Osteocyte (in vitro differentiated cells): ENCODE measurements at regions not wholly inside any gene's neighbourhood (a gene's known extent, or its start where the extent isn't known, plus 50 kb on each side); places are given as distances from the start of the nearest gene placed in this dataset.
A peak's percentile ranks its signal among the peaks of the same experiment; 100 is the strongest.

Experiments
- DNase-seq: peaks from one replicate; pipeline ENCODE4 v3.0.0; 2021; ENCODE audit warnings: mixed read lengths; ENCODE audit not compliant: unreplicated experiment; ENCODE audit errors: extremely low spot score
- H3K27ac Mint-ChIP-seq: one replicate; pipeline ENCODE4 v1.8.0; 2021; ENCODE audit warnings: mild to moderate bottlenecking, mixed read lengths; ENCODE audit not compliant: unreplicated experiment
- H3K27me3 Mint-ChIP-seq: one replicate; pipeline ENCODE4 v1.8.0; 2021; ENCODE audit warnings: mixed read lengths; ENCODE audit not compliant: unreplicated experiment
- H3K36me3 Mint-ChIP-seq: one replicate; pipeline ENCODE4 v1.8.0; 2021; ENCODE audit warnings: mixed read lengths; ENCODE audit not compliant: unreplicated experiment
- H3K4me1 Mint-ChIP-seq: one replicate; pipeline ENCODE4 v1.8.0; 2021; ENCODE audit warnings: mixed read lengths; ENCODE audit not compliant: unreplicated experiment
- H3K4me3 Mint-ChIP-seq: one replicate; pipeline ENCODE4 v1.8.0; 2021; ENCODE audit warnings: mild to moderate bottlenecking, moderate library complexity, mixed read lengths; ENCODE audit not compliant: unreplicated experiment
- H3K9me3 Mint-ChIP-seq: one replicate; pipeline ENCODE4 v1.8.0; 2021; ENCODE audit warnings: mixed read lengths; ENCODE audit not compliant: unreplicated experiment
- TF ChIP-seq, protein P1 (sequence below): fragments of 200-600 bp; sonication (generic); IDR thresholded peaks from 2 replicates; pipeline ENCODE4 v1.5.0; 2021; ENCODE audit warnings: antibody characterized with exemption, mild to moderate bottlenecking, moderate library complexity

- H3K27me3 Mint-ChIP-seq = peaks cover 21% of the 10 kb centered on the region
- no peaks in the 10 kb centered on the region for H3K9me3 Mint-ChIP-seq
- H3K4me1 Mint-ChIP-seq = no peaks in the 10 kb centered on the region
- no peak for DNase-seq
- H3K4me3 Mint-ChIP-seq = no peak overlapping the region
- TF ChIP-seq, protein P1, sequence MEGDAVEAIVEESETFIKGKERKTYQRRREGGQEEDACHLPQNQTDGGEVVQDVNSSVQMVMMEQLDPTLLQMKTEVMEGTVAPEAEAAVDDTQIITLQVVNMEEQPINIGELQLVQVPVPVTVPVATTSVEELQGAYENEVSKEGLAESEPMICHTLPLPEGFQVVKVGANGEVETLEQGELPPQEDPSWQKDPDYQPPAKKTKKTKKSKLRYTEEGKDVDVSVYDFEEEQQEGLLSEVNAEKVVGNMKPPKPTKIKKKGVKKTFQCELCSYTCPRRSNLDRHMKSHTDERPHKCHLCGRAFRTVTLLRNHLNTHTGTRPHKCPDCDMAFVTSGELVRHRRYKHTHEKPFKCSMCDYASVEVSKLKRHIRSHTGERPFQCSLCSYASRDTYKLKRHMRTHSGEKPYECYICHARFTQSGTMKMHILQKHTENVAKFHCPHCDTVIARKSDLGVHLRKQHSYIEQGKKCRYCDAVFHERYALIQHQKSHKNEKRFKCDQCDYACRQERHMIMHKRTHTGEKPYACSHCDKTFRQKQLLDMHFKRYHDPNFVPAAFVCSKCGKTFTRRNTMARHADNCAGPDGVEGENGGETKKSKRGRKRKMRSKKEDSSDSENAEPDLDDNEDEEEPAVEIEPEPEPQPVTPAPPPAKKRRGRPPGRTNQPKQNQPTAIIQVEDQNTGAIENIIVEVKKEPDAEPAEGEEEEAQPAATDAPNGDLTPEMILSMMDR = no peak
- H3K27ac Mint-ChIP-seq = no peak overlapping the region
- no peaks in the 10 kb centered on the region for H3K36me3 Mint-ChIP-seq
Measured at GRCh38 chr5:57572461-57572860, 89.8 kb upstream of the ACTBL2 start.

GRCh38 chr5:57569601-57570000 is 87.0 kb upstream of the ACTBL2 start:
- Mint-ChIP-seq H3K9me3 (no peaks in the 10 kb centered on the region), H3K4me3 (no peak overlapping the region), H3K4me1 (peaks cover 8% of the 10 kb centered on the region), H3K27me3 (peaks cover 17% of the 10 kb centered on the region), H3K27ac (no peak overlapping the region), H3K36me3 (no peaks in the 10 kb centered on the region)
- no peak for DNase-seq
- TF ChIP-seq, protein P1 = no peak

GRCh38 chr5:57568136-57568535 is 85.5 kb upstream of the ACTBL2 start:
- Mint-ChIP-seq H3K27ac (no peak overlapping the region), H3K27me3 (peaks cover 22% of the 10 kb centered on the region), H3K9me3 (no peaks in the 10 kb centered on the region), H3K36me3 (no peaks in the 10 kb centered on the region), H3K4me3 (no peak overlapping the region), H3K4me1 (peaks cover 8% of the 10 kb centered on the region)
- DNase-seq = no peak
- TF ChIP-seq, protein P1 = no peak

- TF ChIP-seq, protein P1 = no peak
- H3K27me3 Mint-ChIP-seq = peaks cover 25% of the 10 kb centered on the region
- H3K27ac Mint-ChIP-seq = peak overlapping the region; percentile 67
- H3K4me1 Mint-ChIP-seq = peaks cover 8% of the 10 kb centered on the region
- DNase-seq = no peak
- H3K9me3 Mint-ChIP-seq = no peaks in the 10 kb centered on the region
- no peak overlapping the region for H3K4me3 Mint-ChIP-seq
- no peaks in the 10 kb centered on the region for H3K36me3 Mint-ChIP-seq
Measured at GRCh38 chr5:57566914-57567313, 84.3 kb upstream of the ACTBL2 start.

- Mint-ChIP-seq H3K27ac (no peak overlapping the region), H3K36me3 (no peaks in the 10 kb centered on the region), H3K9me3 (no peaks in the 10 kb centered on the region), H3K4me3 (no peak overlapping the region), H3K27me3 (peaks cover 35% of the 10 kb centered on the region), H3K4me1 (no peaks in the 10 kb centered on the region)
- no peak for DNase-seq
- TF ChIP-seq, protein P1 = no peak
Measured at GRCh38 chr5:57561231-57561842, 78.7 kb upstream of the ACTBL2 start.
